ENCODE measurements at regions not wholly inside any gene's neighbourhood (a gene's known extent, or its start where the extent isn't known, plus 50 kb on each side); places are given as distances from the start of the nearest gene placed in this dataset.

DNA sequence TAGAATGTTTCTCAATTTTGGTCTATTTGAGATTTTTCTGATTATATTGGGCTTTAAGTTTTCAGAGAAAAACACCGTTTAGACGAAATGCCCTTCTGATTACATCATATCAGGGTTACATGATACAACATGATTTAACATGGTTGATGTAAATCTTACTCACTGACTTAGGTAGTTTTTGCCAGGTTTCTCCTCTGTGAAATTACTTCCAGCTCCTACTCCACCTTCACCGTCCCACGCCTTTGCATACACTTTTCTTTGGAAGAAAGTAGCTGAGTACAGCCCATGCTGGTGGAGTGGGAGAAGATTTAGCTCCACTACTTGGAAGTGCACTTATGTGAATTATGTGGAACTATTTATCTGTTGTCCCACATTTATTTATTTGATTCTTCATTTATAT is 433.2 kb upstream of the KLHL1 start:
- Histone ChIP-seq H3K27ac (no peak overlapping the region), H3K4me1 (no peaks in the 10 kb centered on the region), H3K9me3 (no peaks in the 10 kb centered on the region), H3K4me3 (no peak overlapping the region), H3K27me3 (no peaks in the 10 kb centered on the region), H3K36me3 (no peaks in the 10 kb centered on the region)
- ATAC-seq (no peak), FAIRE-seq (no peak), DNase-seq (no peak)
- TF ChIP-seq, protein P1, sequence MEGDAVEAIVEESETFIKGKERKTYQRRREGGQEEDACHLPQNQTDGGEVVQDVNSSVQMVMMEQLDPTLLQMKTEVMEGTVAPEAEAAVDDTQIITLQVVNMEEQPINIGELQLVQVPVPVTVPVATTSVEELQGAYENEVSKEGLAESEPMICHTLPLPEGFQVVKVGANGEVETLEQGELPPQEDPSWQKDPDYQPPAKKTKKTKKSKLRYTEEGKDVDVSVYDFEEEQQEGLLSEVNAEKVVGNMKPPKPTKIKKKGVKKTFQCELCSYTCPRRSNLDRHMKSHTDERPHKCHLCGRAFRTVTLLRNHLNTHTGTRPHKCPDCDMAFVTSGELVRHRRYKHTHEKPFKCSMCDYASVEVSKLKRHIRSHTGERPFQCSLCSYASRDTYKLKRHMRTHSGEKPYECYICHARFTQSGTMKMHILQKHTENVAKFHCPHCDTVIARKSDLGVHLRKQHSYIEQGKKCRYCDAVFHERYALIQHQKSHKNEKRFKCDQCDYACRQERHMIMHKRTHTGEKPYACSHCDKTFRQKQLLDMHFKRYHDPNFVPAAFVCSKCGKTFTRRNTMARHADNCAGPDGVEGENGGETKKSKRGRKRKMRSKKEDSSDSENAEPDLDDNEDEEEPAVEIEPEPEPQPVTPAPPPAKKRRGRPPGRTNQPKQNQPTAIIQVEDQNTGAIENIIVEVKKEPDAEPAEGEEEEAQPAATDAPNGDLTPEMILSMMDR (IDR thresholded peaks at IDR 0.05), result no peak
- WGBS, 2 donors, result 88 to 89% methylated on average over 4 of the region's 4 CpGs
- intact Hi-C loops (cut with DNase I), result no loop called here

- FAIRE-seq (no peak), DNase-seq (no peak), ATAC-seq (peak in 1 of 4 donors; percentile 68)
- H3K4me1 ChIP-seq, result no peaks in the 10 kb centered on the region
- H3K36me3 ChIP-seq, result no peaks in the 10 kb centered on the region
- H3K27me3 ChIP-seq, result no peaks in the 10 kb centered on the region
- H3K27ac ChIP-seq, result no peak overlapping the region
- WGBS, 2 donors, result 18 to 28% methylated on average over 3 of the region's 3 CpGs
- H3K9me3 ChIP-seq, result no peaks in the 10 kb centered on the region
- TF ChIP-seq, protein P1 (IDR thresholded peaks at IDR 0.05), result no peak
- intact Hi-C loops (cut with DNase I), result no loop called here
- no peak overlapping the region for H3K4me3 ChIP-seq
These were observed 426.2 kb upstream of the KLHL1 start for GRCh38 chr13:70534466-70534865.

DNA sequence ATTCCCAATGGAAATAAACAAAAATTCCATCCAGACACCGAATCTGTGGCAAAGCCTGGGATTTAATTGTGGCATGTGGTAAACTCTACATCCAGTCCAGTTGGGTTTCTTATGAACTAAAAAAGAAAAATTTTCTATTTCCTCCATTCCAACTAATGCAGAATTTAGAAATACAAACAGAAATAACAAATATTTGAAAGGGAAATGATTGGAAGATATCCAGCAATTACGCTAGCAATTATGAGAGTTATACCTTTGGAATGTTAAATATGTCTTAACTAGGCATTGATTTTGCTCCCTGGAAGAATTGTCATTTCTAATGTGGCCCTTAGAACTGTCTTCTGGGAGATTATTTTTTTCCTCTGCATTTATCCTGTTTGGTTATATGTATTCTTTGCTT is 421.4 kb upstream of the KLHL1 start:
- no peak for FAIRE-seq
- intact Hi-C loops (cut with DNase I), result no loop called here
- H3K27ac ChIP-seq, result no peak overlapping the region
- 41 to 56% methylated on average over 2 of the region's 2 CpGs for WGBS, 2 donors
- H3K36me3 ChIP-seq, result no peaks in the 10 kb centered on the region
- TF ChIP-seq, protein P1 (IDR thresholded peaks at IDR 0.05), result no peak
- no peak for ATAC-seq
- no peak overlapping the region for H3K4me3 ChIP-seq
- DNase-seq, result no peak
- no peaks in the 10 kb centered on the region for H3K4me1 ChIP-seq
- H3K27me3 ChIP-seq, result no peaks in the 10 kb centered on the region
- H3K9me3 ChIP-seq, result no peaks in the 10 kb centered on the region

DNA sequence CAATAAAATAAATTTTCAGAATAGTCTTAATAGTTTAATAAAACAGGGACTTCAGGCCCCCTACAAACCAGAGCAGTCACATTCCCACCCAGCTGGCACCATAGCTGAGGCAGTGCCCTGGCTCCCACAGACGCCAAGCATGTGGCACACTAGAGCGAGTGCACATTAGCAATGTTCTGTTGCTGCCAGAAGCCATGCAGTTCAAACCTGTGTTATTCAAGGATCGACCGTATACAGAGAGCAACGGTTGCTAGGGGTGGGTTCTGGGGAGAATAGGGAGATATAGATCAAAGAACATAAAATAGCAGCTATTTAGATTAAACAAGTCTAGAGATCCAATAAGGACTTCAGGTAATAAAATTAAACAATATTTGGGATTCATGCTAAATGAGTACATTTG is 419.3 kb upstream of the KLHL1 start:
- H3K4me1 ChIP-seq, result no peaks in the 10 kb centered on the region
- ATAC-seq (no peak), DNase-seq (no peak), FAIRE-seq (no peak)
- H3K36me3 ChIP-seq, result no peaks in the 10 kb centered on the region
- intact Hi-C loops (cut with DNase I), result no loop called here
- WGBS, 2 donors, result 68 to 78% methylated on average over 5 of the region's 5 CpGs
- TF ChIP-seq, protein P1 (IDR thresholded peaks at IDR 0.05), result no peak
- no peak overlapping the region for H3K4me3 ChIP-seq
- H3K27ac ChIP-seq, result no peak overlapping the region
- H3K9me3 ChIP-seq, result no peaks in the 10 kb centered on the region
- H3K27me3 ChIP-seq, result no peaks in the 10 kb centered on the region

DNA sequence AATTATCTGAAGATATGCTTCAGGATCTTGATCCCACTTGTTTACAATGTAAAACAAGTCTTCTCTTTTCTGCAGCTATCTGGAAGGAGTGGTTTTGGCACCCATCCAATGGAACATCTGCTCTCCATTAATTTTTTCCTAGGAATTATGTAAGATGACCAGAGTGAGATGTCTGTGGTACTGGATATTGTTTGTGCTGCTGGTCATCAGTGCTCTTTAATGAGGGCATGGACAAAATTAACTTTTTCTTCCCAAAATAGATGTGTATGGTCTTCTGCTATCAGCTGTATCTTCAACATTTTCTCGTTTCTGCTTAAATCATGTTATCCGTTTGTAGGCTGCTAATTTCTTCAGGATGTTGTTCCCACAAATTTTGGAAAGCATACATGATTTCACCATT is 415.4 kb upstream of the KLHL1 start:
- Histone ChIP-seq H3K27ac (no peak overlapping the region), H3K27me3 (no peaks in the 10 kb centered on the region), H3K9me3 (no peaks in the 10 kb centered on the region), H3K36me3 (no peaks in the 10 kb centered on the region), H3K4me1 (no peaks in the 10 kb centered on the region), H3K4me3 (no peak overlapping the region)
- 79 to 80% methylated on average over 2 of the region's 2 CpGs for WGBS, 2 donors
- no peak for DNase-seq
- intact Hi-C loops (cut with DNase I), result no loop called here
- TF ChIP-seq, protein P1 (IDR thresholded peaks at IDR 0.05), result no peak
- FAIRE-seq, result no peak
- peak in 2 of 4 donors; percentile 39 to 40 for ATAC-seq
